ENCODE measurements at regions not wholly inside any gene's neighbourhood (a gene's known extent, or its start where the extent isn't known, plus 50 kb on each side); places are given as distances from the start of the nearest gene placed in this dataset.
"Not testable (repeated sequence)": the region's sequence is repeated elsewhere in the genome, so short reads cannot be mapped to it uniquely, and the experiment has no call there.

- in situ Hi-C loops (cut with HindIII; ENCODE audit: low pct_ligation_motif_present, low pct_unique_long_range_greater_than_20kb, low sequenced_read_pairs) = no loop called here
- DNase-seq = peak; percentile 54
Observed at GRCh38 chr3:74267588-74268184, 346.8 kb downstream of the CNTN3 start.

- no peak for DNase-seq
- in situ Hi-C loops (cut with HindIII; ENCODE audit: low pct_ligation_motif_present, low pct_unique_long_range_greater_than_20kb, low sequenced_read_pairs) = no loop called here
Observed at GRCh38 chr3:74267131-74267530, 347.3 kb downstream of the CNTN3 start.

GRCh38 chr3:74265069-74265468, 349.4 kb downstream of the CNTN3 start:
- in situ Hi-C loops (cut with HindIII; ENCODE audit: low pct_ligation_motif_present, low pct_unique_long_range_greater_than_20kb, low sequenced_read_pairs) = no loop called here
- no peak for DNase-seq

GRCh38 chr3:74263031-74263430, 351.4 kb downstream of the CNTN3 start:
- no peak for DNase-seq
- in situ Hi-C loops (cut with HindIII; ENCODE audit: low pct_ligation_motif_present, low pct_unique_long_range_greater_than_20kb, low sequenced_read_pairs) = no loop called here

- no peak for DNase-seq
- in situ Hi-C loops (cut with HindIII; ENCODE audit: low pct_ligation_motif_present, low pct_unique_long_range_greater_than_20kb, low sequenced_read_pairs) = no loop called here
Observed at GRCh38 chr3:74233091-74233490, 381.4 kb downstream of the CNTN3 start.

GRCh38 chr3:74217467-74217866, 397.0 kb downstream of the CNTN3 start:
- in situ Hi-C loops (cut with HindIII; ENCODE audit: low pct_ligation_motif_present, low pct_unique_long_range_greater_than_20kb, low sequenced_read_pairs) = no loop called here
- no peak for DNase-seq

GRCh38 chr3:74214286-74214685, 400.2 kb downstream of the CNTN3 start:
- no peak for DNase-seq
- in situ Hi-C loops (cut with HindIII; ENCODE audit: low pct_ligation_motif_present, low pct_unique_long_range_greater_than_20kb, low sequenced_read_pairs) = no loop called here

GRCh38 chr3:74210739-74211138, 403.7 kb downstream of the CNTN3 start:
- no peak for DNase-seq
- in situ Hi-C loops (cut with HindIII; ENCODE audit: low pct_ligation_motif_present, low pct_unique_long_range_greater_than_20kb, low sequenced_read_pairs) = no loop called here

- no peak for DNase-seq
- in situ Hi-C loops (cut with HindIII; ENCODE audit: low pct_ligation_motif_present, low pct_unique_long_range_greater_than_20kb, low sequenced_read_pairs) = no loop called here
Observed at GRCh38 chr3:74200952-74201351, 413.5 kb downstream of the CNTN3 start.

GRCh38 chr3:74178664-74179063, 435.8 kb downstream of the CNTN3 start:
- DNase-seq; in situ Hi-C loops (cut with HindIII; ENCODE audit: low pct_ligation_motif_present, low pct_unique_long_range_greater_than_20kb, low sequenced_read_pairs): not testable (repeated sequence)

- no peak for DNase-seq
- in situ Hi-C loops (cut with HindIII; ENCODE audit: low pct_ligation_motif_present, low pct_unique_long_range_greater_than_20kb, low sequenced_read_pairs) = no loop called here
Observed at GRCh38 chr3:74173090-74173489, 441.4 kb downstream of the CNTN3 start.

- DNase-seq = no peak
- in situ Hi-C loops (cut with HindIII; ENCODE audit: low pct_ligation_motif_present, low pct_unique_long_range_greater_than_20kb, low sequenced_read_pairs) = no loop called here
Observed at GRCh38 chr3:74167926-74168325, 446.5 kb downstream of the CNTN3 start.

GRCh38 chr3:74165211-74165610, 449.2 kb downstream of the CNTN3 start:
- in situ Hi-C loops (cut with HindIII; ENCODE audit: low pct_ligation_motif_present, low pct_unique_long_range_greater_than_20kb, low sequenced_read_pairs) = no loop called here

GRCh38 chr3:74149466-74149865, 465.0 kb downstream of the CNTN3 start:
- in situ Hi-C loops (cut with HindIII; ENCODE audit: low pct_ligation_motif_present, low pct_unique_long_range_greater_than_20kb, low sequenced_read_pairs) = no loop called here
- DNase-seq = no peak

More at GRCh38 chr3:74165211-74165610, 449.2 kb downstream of the CNTN3 start:
- no peak for DNase-seq

- in situ Hi-C loops (cut with HindIII; ENCODE audit: low pct_ligation_motif_present, low pct_unique_long_range_greater_than_20kb, low sequenced_read_pairs) = no loop called here
- DNase-seq = no peak
Observed at GRCh38 chr3:74145277-74145676, 469.2 kb downstream of the CNTN3 start.

- no peak for DNase-seq
- in situ Hi-C loops (cut with HindIII; ENCODE audit: low pct_ligation_motif_present, low pct_unique_long_range_greater_than_20kb, low sequenced_read_pairs) = no loop called here
Observed at GRCh38 chr3:74139648-74140047, 474.8 kb downstream of the CNTN3 start.

- in situ Hi-C loops (cut with HindIII; ENCODE audit: low pct_ligation_motif_present, low pct_unique_long_range_greater_than_20kb, low sequenced_read_pairs) = no loop called here
- DNase-seq = no peak
Observed at GRCh38 chr3:74137790-74138189, 476.7 kb downstream of the CNTN3 start.

GRCh38 chr3:74135808-74136207, 478.7 kb downstream of the CNTN3 start:
- in situ Hi-C loops (cut with HindIII; ENCODE audit: low pct_ligation_motif_present, low pct_unique_long_range_greater_than_20kb, low sequenced_read_pairs) = no loop called here
- DNase-seq = no peak

GRCh38 chr3:74134831-74135230, 479.6 kb downstream of the CNTN3 start:
- no peak for DNase-seq
- in situ Hi-C loops (cut with HindIII; ENCODE audit: low pct_ligation_motif_present, low pct_unique_long_range_greater_than_20kb, low sequenced_read_pairs) = no loop called here

- in situ Hi-C loops (cut with HindIII; ENCODE audit: low pct_ligation_motif_present, low pct_unique_long_range_greater_than_20kb, low sequenced_read_pairs); DNase-seq: not testable (repeated sequence)
Observed at GRCh38 chr3:74131546-74132328, 482.7 kb downstream of the CNTN3 start.
